Lung (tissue), 11 donors: ENCODE measurements at regions not wholly inside any gene's neighbourhood (a gene's known extent, or its start where the extent isn't known, plus 50 kb on each side); places are given as distances from the start of the nearest gene placed in this dataset.

Experiments
- ATAC-seq: fragments of 200-7000 bp; cut with Tn5 transposase; one replicate; pipeline ENCODE4 v1.9.1; 2020; ENCODE audit warnings: moderate number of reproducible peaks; ENCODE audit not compliant: insufficient read depth, low FRiP score
- DNase-seq, 3 donors: peaks; one replicate each; pipeline ENCODE4 v3.0.0-alpha.2; 2013 to 2017
- H3K27ac ChIP-seq, 2 donors: one replicate each; pipeline ENCODE4 v1.5.1; 2013; ENCODE audit warnings: mild to moderate bottlenecking in 2 of 2, moderate library complexity in 2 of 2, control low read depth in 1 of 2, inconsistent platforms in 1 of 2, low read depth in 1 of 2, low read length in 1 of 2
- H3K27me3 ChIP-seq, 3 donors: one replicate each; pipeline ENCODE4 v1.5.1; 2013; ENCODE audit warnings: low read length in 2 of 3; ENCODE audit not compliant: control insufficient read depth in 3 of 3, insufficient read depth in 3 of 3
- H3K36me3 ChIP-seq, 4 donors: one replicate each; pipeline ENCODE4 v1.5.1; 2013; ENCODE audit warnings: low read length in 4 of 4, mild to moderate bottlenecking in 1 of 4, moderate library complexity in 1 of 4; ENCODE audit not compliant: control insufficient read depth in 4 of 4, insufficient read depth in 4 of 4
- H3K4me1 ChIP-seq, 5 donors: one replicate each; pipeline ENCODE4 v1.5.1; 2013; ENCODE audit warnings: low read length in 5 of 5, mild to moderate bottlenecking in 2 of 5, moderate library complexity in 1 of 5; ENCODE audit not compliant: control insufficient read depth in 5 of 5, insufficient read depth in 5 of 5
- H3K4me3 ChIP-seq: one replicate; pipeline ENCODE4 v1.5.1; 2013; ENCODE audit warnings: mild to moderate bottlenecking, control low read depth, moderate library complexity
- H3K9ac ChIP-seq, 2 donors: one replicate each; pipeline ENCODE4 v1.5.1; 2013; ENCODE audit warnings: low read length in 2 of 2, control low read depth in 1 of 2; ENCODE audit not compliant: insufficient read depth in 1 of 2
- H3K9me3 ChIP-seq, 4 donors: one replicate each; pipeline ENCODE4 v1.5.1; 2013; ENCODE audit warnings: low read length in 3 of 4, mild to moderate bottlenecking in 1 of 4, moderate library complexity in 1 of 4; ENCODE audit not compliant: control insufficient read depth in 4 of 4, insufficient read depth in 3 of 4
- CTCF ChIP-seq: IDR thresholded peaks from 2 replicates; pipeline ENCODE4 v1.5.1; 2012; ENCODE audit warnings: mild to moderate bottlenecking; ENCODE audit errors: control extremely low read depth, extremely low read depth
- WGBS, 2 donors: extraction: QIAGEN DNeasy Blood & Tissue Kit; methylation state at CpG; one replicate each; pipeline ENCODE4 v1.1.7; 2013; 5-methylcytosine and 5-hydroxymethylcytosine counted together
- donor health status: control.
- donor health status: control.
- donor health status: Bipolar disorder and iron deficiency.
- donor health status: healthy.
- donor health status: DM: yes; HTN: yes; CAD: no.

DNA sequence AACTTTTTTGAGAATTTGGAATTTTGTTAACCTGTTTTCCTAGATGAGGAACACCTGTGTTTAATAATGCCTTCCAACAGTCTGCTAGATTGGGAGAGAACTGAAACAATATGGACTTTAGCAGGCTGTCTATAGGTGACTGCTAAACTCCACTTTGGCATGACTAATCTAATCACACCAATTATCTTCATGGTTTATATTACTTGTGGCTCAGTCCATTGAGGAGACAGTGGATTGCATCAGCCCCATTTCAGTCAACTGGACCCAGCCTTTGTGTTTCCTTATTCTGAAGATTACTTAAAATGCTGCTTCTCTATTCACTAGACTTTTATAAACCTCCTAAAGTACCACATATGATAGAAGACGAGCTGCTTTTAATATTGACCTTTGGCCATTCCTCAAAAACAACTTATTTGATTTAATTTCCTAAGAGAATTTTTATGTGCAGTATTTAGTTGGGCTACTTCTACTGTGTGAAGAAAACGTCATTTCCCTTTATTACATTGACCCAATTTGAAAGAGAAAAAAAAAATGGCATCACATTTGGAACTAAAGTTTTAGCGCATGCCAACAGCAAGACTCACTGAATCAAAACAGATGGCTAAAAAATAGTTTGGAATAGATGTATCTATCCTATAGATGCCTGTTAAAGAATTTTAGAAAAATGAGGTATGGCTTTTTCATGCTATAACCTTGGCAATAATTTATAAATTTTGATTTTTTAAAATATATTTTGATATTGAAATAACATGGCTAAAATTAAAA lies 295.8 kb downstream of the NDFIP2 start:
- no peak overlapping the region for H3K27ac ChIP-seq
- TF ChIP-seq CTCF = no peak
- no peak overlapping the region for H3K4me3 ChIP-seq
- no peaks in the 10 kb centered on the region for H3K27me3 ChIP-seq
- H3K36me3 ChIP-seq = no peaks in the 10 kb centered on the region
- no peak for DNase-seq
- H3K9me3 ChIP-seq = peaks cover 0 to 2% (median 0%) of the 10 kb centered on the region in 4 donors
- WGBS, 2 donors = 83 to 86% methylated on average over 3 of the region's 3 CpGs
- peaks cover 0 to 13% (median 6%) of the 10 kb centered on the region in 5 donors for H3K4me1 ChIP-seq
- ATAC-seq = no peak
- H3K9ac ChIP-seq = no peak overlapping the region

DNA sequence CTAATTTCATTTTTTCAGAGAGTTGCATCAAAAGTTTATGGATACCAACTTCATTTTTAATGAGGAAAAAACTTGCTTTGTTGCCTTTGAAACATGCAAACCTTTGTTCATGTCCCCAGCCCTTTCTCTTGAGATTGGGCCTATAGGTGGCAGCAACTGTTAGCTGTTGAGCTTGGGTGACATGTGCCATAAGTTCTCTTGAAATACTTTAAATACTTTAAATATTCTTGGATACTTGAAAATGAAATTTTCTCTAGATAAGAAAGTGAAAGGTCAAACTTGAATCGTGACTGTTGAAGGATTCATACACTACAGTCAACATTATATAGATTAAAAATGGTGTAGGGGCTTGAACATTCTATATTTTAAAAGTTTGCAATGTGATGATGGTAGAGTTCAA lies 294.9 kb downstream of the NDFIP2 start:
- peak; percentile 46 for TF ChIP-seq CTCF
- Histone ChIP-seq H3K9ac (no peak overlapping the region), H3K9me3 (peaks cover 0 to 3% (median 0%) of the 10 kb centered on the region in 4 donors), H3K36me3 (no peaks in the 10 kb centered on the region), H3K27me3 (no peaks in the 10 kb centered on the region), H3K4me3 (no peak overlapping the region), H3K27ac (no peak overlapping the region), H3K4me1 (peaks cover 0 to 8% (median 5%) of the 10 kb centered on the region in 5 donors)
- DNase-seq (peak; percentile 70 to 88 (median 85)), ATAC-seq (peak; percentile 37)
- 2 to 10% methylated on average over 1 of the region's 1 CpG for WGBS, 2 donors

- Histone ChIP-seq H3K9me3 (peaks cover 0 to 3% (median 0%) of the 10 kb centered on the region in 4 donors), H3K27ac (no peak overlapping the region), H3K9ac (no peak overlapping the region), H3K4me3 (no peak overlapping the region), H3K36me3 (no peaks in the 10 kb centered on the region), H3K27me3 (no peaks in the 10 kb centered on the region), H3K4me1 (peaks cover 0 to 8% (median 3%) of the 10 kb centered on the region in 5 donors)
- TF ChIP-seq CTCF = no peak
- WGBS, 2 donors = 37 to 66% methylated on average over 1 of the region's 1 CpG
- ATAC-seq = no peak
- peak in 1 of 3 donors; percentile 35 for DNase-seq
Observed at GRCh38 chr13:79772811-79773210, 291.9 kb downstream of the NDFIP2 start.
